ENCODE measurements at regions not wholly inside any gene's neighbourhood (a gene's known extent, or its start where the extent isn't known, plus 50 kb on each side); places are given as distances from the start of the nearest gene placed in this dataset.
A peak's percentile ranks its signal among the peaks of the same experiment; 100 is the strongest.

DNA sequence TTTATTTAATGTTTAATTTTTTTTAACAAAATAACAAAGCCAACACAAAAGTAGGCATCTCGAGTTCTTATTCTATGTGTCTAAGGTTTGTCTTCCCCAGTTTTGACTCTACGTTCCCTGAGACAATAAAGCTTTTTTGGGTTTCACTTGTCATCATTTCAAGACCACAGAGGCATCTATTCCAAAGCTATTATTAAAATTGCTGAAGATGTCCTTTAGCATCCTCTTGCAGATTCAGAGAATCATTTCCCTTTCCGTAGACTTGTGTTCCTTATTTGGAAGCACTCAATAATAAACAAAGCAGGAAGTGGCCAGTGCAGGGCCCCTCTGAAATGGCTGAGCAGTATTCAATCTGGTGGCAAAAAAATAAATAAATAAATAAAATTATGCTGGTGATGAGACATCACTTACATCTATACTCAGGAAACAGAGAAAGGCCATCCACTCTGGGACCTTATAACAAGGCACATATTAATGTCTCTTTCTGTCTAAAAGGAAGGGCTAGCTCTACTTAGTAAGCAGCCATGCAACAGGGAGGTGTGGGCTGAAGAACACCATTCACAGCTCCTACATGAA lies 362.3 kb downstream of the WDR72 start:
- no peak for DNase-seq

DNA sequence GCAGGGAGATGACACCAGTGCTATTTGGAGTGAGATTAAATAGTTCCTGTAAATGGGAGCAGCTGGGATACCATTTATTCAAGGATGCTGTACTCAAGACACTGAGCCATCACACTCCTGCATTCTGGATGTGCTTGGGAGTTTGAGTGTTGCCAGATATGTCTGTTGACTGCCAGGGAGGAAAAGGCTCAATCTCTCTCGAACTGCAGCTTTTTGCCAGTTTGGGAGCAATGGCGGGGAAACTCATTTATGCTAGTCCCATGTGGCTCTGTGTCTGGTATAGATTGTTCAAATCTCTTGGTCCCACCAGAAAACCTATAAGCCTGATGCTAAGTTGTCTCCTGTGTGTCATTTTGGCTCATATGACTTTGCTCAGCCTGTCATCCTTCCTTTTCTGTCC lies 363.6 kb downstream of the WDR72 start:
- DNase-seq = no peak

GRCh38 chr15:53390549-53390948 lies 368.9 kb downstream of the WDR72 start:
- no peak for DNase-seq

DNA sequence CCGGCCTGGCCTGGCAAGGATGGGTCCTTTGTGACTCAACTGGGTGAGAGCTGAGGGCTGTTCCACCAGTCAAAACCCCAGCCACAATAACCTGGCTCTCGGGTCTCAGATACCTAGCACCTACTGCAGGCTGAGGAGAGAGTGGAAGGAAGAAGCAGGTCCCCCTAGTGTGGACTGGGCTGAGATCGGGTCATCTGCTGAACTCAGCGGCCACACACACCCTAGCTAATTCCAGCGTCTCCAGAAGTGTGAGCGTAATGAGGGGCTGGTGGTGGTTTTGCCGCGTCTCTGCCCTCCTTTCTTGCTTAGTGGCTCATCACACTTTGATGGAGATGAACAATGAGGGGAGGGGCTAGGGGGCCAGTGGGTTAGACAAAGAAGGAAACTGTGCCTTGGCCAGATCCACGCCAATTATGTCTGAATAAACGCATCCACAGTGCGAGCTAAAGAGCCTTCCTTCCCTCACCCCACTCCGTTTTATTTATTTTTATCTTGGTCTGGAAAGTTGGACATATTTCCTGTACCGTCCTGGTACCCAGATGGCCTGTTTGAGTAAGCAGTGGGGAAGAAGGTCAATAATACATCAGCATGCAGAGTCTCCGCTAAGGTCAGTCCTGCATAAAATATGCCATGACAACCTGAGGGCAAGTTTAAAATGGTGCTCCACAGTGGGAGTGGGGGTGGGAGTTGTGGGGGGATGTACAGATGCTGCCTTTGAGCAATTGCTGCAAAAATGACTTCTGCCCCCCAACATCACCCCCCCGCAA lies 370.0 kb downstream of the WDR72 start:
- no peak for DNase-seq

GRCh38 chr15:53384417-53384816 lies 375.0 kb downstream of the WDR72 start:
- DNase-seq = no peak

- peak; percentile 12 for DNase-seq
These were observed 381.2 kb downstream of the WDR72 start for GRCh38 chr15:53378096-53378800.

- no peak for DNase-seq
These were observed 391.7 kb downstream of the WDR72 start for GRCh38 chr15:53367740-53368139.

GRCh38 chr15:53360881-53361280 lies 398.6 kb downstream of the WDR72 start:
- DNase-seq = no peak

- DNase-seq = no peak
These were observed 400.4 kb downstream of the WDR72 start for GRCh38 chr15:53359038-53359437.

- no peak for DNase-seq
These were observed 404.6 kb downstream of the WDR72 start for GRCh38 chr15:53354874-53355273.

- DNase-seq = no peak
These were observed 408.1 kb downstream of the WDR72 start for GRCh38 chr15:53351373-53351772.

DNA sequence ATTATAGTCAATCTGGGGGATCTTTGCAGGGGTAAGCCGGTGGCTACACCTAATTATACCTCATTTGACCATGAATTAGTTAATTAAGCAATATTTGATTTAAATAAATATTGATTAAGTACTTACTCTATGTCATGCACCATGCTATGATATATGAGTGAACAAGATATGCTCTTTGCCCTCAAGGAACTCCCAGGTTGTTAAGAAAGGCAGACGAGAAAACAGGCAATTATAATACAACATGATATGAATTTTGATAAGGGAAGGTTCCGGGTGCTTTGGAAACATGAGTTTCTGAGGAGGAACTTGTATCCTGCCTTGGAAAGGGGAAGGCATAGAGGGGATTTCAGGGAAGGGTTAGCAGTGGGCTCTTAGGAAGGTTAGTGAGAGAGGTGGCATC lies 412.9 kb downstream of the WDR72 start:
- DNase-seq = no peak

GRCh38 chr15:53331328-53332190 lies 427.9 kb downstream of the WDR72 start:
- no peak for DNase-seq

DNA sequence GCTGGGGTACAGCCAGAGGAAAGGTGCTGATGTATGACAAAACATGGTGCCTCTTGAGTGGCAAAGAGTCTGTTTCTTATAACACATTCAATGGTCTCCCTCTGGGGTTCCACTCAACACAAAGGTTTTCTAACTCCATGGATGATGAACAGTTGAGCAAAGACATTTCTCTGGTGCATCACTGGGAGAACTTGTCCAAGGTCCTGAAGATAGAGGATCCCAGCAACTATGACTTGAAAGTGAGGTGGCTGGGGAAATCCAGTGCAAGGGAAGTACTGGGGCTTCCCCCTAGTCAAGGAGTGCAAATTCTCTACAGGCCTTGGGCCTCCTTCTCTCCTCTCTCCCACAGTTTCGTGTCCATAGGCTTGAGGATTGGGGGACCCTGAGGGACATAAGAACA lies 431.1 kb downstream of the WDR72 start:
- DNase-seq = no peak

- DNase-seq = no peak
These were observed 435.4 kb downstream of the WDR72 start for GRCh38 chr15:53324061-53324460.

- DNase-seq = no peak
These were observed 436.3 kb downstream of the WDR72 start for GRCh38 chr15:53323191-53323590.

DNA sequence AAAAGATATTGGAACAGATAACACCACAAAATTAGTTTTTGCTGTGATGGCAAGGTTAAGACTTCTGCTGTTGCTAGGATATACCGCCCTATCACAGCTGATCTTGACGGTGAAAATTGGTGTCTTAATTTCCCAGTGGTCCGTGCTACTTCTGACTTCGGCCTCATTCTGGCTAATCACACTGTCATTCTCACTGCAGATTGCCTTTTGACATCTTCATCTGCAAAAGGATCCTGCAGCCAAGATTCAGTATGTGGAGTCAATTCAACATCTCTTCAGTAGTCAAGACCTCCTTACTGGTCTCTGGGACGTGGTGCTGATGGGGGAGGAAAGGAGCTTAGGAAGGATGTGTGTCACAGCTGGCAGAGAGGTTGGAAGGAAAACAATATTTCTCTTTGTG lies 438.6 kb downstream of the WDR72 start:
- DNase-seq = no peak

DNA sequence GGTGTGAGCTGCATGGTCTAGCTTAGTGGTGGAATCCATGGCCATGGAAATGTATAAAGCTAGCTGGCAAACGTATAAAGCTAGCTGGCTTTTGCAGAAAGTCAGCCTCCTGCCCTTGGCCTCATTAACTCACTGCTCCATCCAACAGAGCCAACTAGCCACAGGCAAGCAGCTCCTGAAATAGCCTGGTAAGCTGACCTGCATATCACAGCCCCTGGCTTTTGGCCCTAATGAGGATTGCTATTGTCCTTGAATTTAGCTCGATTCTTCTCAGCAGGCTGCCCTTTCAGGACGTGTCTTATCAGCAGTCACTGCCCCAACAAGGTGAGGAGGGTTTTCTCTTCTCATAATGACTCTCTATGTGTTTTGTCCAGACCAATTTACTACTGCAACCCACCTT lies 446.8 kb downstream of the WDR72 start:
- DNase-seq = no peak

DNA sequence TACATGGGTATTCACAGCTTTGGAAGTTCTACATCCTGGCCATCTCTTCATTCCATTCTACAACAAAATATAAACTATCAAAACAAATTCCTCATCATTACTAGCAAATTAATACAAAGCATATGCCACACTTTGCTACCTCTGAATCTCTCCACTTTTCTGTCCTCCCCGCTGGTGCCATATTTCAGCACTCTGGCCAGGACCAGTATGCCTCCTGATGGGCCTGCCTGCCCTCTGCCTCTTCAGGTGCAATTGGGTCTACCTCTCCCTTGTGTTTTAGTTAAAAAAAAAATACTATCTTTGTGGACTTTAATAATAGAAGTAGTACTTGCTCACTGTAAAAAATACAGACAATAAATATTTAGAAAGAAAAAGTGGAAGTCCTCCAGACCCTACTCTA lies 448.8 kb downstream of the WDR72 start:
- DNase-seq = no peak

- DNase-seq = no peak
These were observed 451.4 kb downstream of the WDR72 start for GRCh38 chr15:53307952-53308624.

GRCh38 chr15:53305554-53305953 lies 453.9 kb downstream of the WDR72 start:
- DNase-seq = no peak

DNA sequence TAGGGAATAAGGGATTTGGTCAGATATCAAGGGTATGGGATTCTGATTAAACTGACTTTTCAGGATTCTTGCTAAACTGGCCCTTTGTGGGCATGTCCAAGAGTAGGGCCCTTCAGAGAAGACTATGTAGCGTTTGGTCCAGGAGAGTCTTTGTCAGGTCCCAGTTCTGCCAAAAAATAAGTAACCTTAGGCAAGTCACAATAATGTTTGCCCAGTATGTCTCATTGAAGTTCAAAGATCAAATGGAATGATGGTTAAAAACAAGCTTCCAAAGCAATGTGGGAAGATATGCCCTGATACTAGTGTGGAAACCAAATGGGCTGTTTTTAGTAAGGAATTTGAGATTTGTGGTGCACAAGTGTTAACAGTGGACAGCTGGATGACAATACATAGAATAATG lies 454.4 kb downstream of the WDR72 start:
- no peak for DNase-seq

GRCh38 chr15:53297828-53298227 lies 461.6 kb downstream of the WDR72 start:
- no peak for DNase-seq
